ENCODE measurements at regions not wholly inside any gene's neighbourhood (a gene's known extent, or its start where the extent isn't known, plus 50 kb on each side); places are given as distances from the start of the nearest gene placed in this dataset.

GRCh38 chr3:145384307-145384706, 776.7 kb downstream of the PLOD2 start:
- H3K4me3 ChIP-seq (replicated peaks in 1 of 3; ENCODE audit: low read depth in 2 of 3, low read length in 3 of 3) = no peak overlapping the region
- Mint-ChIP-seq H3K27me3 (ENCODE audit: low read depth in 3 of 3) (peaks cover 0 to 2% (median 0%) of the 10 kb centered on the region in 3 donors), H3K36me3 (no peaks in the 10 kb centered on the region), H3K9me3 (peaks cover 0 to 7% (median 3%) of the 10 kb centered on the region in 7 donors), H3K4me1 (no peaks in the 10 kb centered on the region), H3K4me3 (no peak overlapping the region), H3K27ac (no peak overlapping the region)
- no peak overlapping the region for H3K4me2 ChIP-seq (replicated peaks; ENCODE audit: extremely low read depth, low read length, poor library complexity, severe bottlenecking)
- H4K20me1 ChIP-seq (ENCODE audit: insufficient read depth, low read length) = no peaks in the 10 kb centered on the region
- WGBS (ENCODE audit: insufficient coverage) = 100% methylated on average over 1 of the region's 2 CpGs
- no peak for DNase-seq
- peaks cover 0 to 4% of the 10 kb centered on the region in 2 donors for H3K9me3 ChIP-seq (replicated peaks in 1 of 2; ENCODE audit: control insufficient read depth in 1 of 2, insufficient read depth in 1 of 2, low read length in 2 of 2)
- H3K9ac ChIP-seq (ENCODE audit: insufficient read depth, low read length, poor library complexity, severe bottlenecking) = no peak overlapping the region
- no peaks in the 10 kb centered on the region for H3K4me1 ChIP-seq (ENCODE audit: control insufficient read depth in 1 of 2, insufficient read depth in 2 of 2, low read length in 2 of 2)
- TF ChIP-seq, protein P1, sequence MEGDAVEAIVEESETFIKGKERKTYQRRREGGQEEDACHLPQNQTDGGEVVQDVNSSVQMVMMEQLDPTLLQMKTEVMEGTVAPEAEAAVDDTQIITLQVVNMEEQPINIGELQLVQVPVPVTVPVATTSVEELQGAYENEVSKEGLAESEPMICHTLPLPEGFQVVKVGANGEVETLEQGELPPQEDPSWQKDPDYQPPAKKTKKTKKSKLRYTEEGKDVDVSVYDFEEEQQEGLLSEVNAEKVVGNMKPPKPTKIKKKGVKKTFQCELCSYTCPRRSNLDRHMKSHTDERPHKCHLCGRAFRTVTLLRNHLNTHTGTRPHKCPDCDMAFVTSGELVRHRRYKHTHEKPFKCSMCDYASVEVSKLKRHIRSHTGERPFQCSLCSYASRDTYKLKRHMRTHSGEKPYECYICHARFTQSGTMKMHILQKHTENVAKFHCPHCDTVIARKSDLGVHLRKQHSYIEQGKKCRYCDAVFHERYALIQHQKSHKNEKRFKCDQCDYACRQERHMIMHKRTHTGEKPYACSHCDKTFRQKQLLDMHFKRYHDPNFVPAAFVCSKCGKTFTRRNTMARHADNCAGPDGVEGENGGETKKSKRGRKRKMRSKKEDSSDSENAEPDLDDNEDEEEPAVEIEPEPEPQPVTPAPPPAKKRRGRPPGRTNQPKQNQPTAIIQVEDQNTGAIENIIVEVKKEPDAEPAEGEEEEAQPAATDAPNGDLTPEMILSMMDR (IDR thresholded peaks at IDR 0.05) = no peak
- no peak overlapping the region for H2AFZ ChIP-seq (ENCODE audit: insufficient read depth, low read depth, low read length, poor library complexity, severe bottlenecking)
- H3K36me3 ChIP-seq (replicated peaks in 1 of 2; ENCODE audit: control insufficient read depth in 1 of 2, insufficient read depth in 2 of 2, low read length in 2 of 2) = no peaks in the 10 kb centered on the region
- no peak overlapping the region for H3K27ac ChIP-seq (ENCODE audit: low read depth in 1 of 2, low read length in 2 of 2)
- intact Hi-C loops (cut with micrococcal nuclease) = no loop called here
- H3K27me3 ChIP-seq (ENCODE audit: control insufficient read depth in 2 of 2, insufficient read depth in 2 of 2, low read length in 2 of 2) = no peaks in the 10 kb centered on the region
- no peaks in the 10 kb centered on the region for H3K79me2 ChIP-seq (ENCODE audit: insufficient read depth, low read length)

DNA sequence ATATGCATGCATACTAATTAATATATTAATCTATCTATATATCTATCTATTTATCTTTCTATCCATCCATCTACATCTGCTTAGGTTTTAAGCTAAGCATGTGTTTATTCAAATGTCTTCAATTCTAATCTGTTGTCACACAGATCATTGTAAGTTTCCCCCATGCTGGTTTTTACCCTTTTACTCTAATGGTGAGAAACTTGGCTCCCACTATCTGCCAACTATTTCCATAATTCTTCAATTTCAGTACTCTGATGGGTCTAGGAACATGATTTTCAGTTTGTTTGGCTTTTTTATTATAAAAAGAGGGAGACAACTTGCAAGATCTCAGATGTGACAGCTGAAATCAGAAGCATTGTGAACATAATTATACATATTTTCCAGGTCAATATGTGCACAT, 773.8 kb downstream of the PLOD2 start:
- H2AFZ ChIP-seq (ENCODE audit: insufficient read depth, low read depth, low read length, poor library complexity, severe bottlenecking) = no peak overlapping the region
- Mint-ChIP-seq H3K27me3 (ENCODE audit: low read depth in 3 of 3) (peaks cover 0 to 2% (median 0%) of the 10 kb centered on the region in 3 donors), H3K36me3 (no peaks in the 10 kb centered on the region), H3K4me1 (no peaks in the 10 kb centered on the region), H3K9me3 (peaks cover 0 to 10% (median 3%) of the 10 kb centered on the region in 7 donors), H3K4me3 (no peak overlapping the region), H3K27ac (no peak overlapping the region)
- H3K27ac ChIP-seq (ENCODE audit: low read depth in 1 of 2, low read length in 2 of 2) = no peak overlapping the region
- H3K9me3 ChIP-seq (replicated peaks in 1 of 2; ENCODE audit: control insufficient read depth in 1 of 2, insufficient read depth in 1 of 2, low read length in 2 of 2) = peaks cover 0 to 8% of the 10 kb centered on the region in 2 donors
- no peak overlapping the region for H3K4me2 ChIP-seq (replicated peaks; ENCODE audit: extremely low read depth, low read length, poor library complexity, severe bottlenecking)
- no peak for DNase-seq
- intact Hi-C loops (cut with micrococcal nuclease) = no loop called here
- no peaks in the 10 kb centered on the region for H3K4me1 ChIP-seq (ENCODE audit: control insufficient read depth in 1 of 2, insufficient read depth in 2 of 2, low read length in 2 of 2)
- no peaks in the 10 kb centered on the region for H3K27me3 ChIP-seq (ENCODE audit: control insufficient read depth in 2 of 2, insufficient read depth in 2 of 2, low read length in 2 of 2)
- H3K4me3 ChIP-seq (replicated peaks in 1 of 3; ENCODE audit: low read depth in 2 of 3, low read length in 3 of 3) = no peak overlapping the region
- H3K36me3 ChIP-seq (replicated peaks in 1 of 2; ENCODE audit: control insufficient read depth in 1 of 2, insufficient read depth in 2 of 2, low read length in 2 of 2) = no peaks in the 10 kb centered on the region
- TF ChIP-seq, protein P1 (IDR thresholded peaks at IDR 0.05) = no peak
- no peaks in the 10 kb centered on the region for H4K20me1 ChIP-seq (ENCODE audit: insufficient read depth, low read length)
- no peaks in the 10 kb centered on the region for H3K79me2 ChIP-seq (ENCODE audit: insufficient read depth, low read length)
- H3K9ac ChIP-seq (ENCODE audit: insufficient read depth, low read length, poor library complexity, severe bottlenecking) = no peak overlapping the region

Measured in CD14-positive monocyte (primary cell).